Pancreas (tissue), 10 donors: ENCODE measurements at regions not wholly inside any gene's neighbourhood (a gene's known extent, or its start where the extent isn't known, plus 50 kb on each side); places are given as distances from the start of the nearest gene placed in this dataset.

Experiments
- ATAC-seq, 4 donors: fragments of 200-7000 bp; cut with Tn5 transposase; one replicate each; pipeline versions ENCODE4 v1.8.0 to v1.9.1; 2020; ENCODE audit warnings: mild to moderate bottlenecking in 4 of 4, moderate library complexity in 4 of 4
- DNase-seq, 6 donors: peaks; one replicate each; pipeline ENCODE4 v3.0.0-alpha.2; 2020
- FAIRE-seq: peaks from 2 replicates; lab custom pipeline; 2012; peaks lifted over from hg19 to GRCh38; lab: Jason Lieb, UNC
- H3K27ac ChIP-seq, 4 donors: fragments of 200-600 bp; sonication (generic); 1 replicate in 3 of 4; 2 replicates in 1 of 4; pipeline versions ENCODE4 v1.5.0 to v1.8.0; 2020
- H3K27me3 ChIP-seq, 4 donors: fragments of 200-600 bp; one replicate each; pipeline ENCODE4 v1.8.0; 2021
- H3K36me3 ChIP-seq, 3 donors: fragments of 200-600 bp; sonication (generic) in 1 of 3; one replicate each; pipeline versions ENCODE4 v1.5.0 to v1.8.0; 2020 to 2021
- H3K4me1 ChIP-seq, 3 donors: fragments of 200-600 bp; one replicate each; pipeline ENCODE4 v1.8.0; 2021
- H3K4me3 ChIP-seq, 4 donors: fragments of 200-600 bp; sonication (generic) in 2 of 4; one replicate each; pipeline versions ENCODE4 v1.5.0 to v1.8.0; 2020 to 2021
- H3K9me3 ChIP-seq, 4 donors: fragments of 200-600 bp; one replicate each; pipeline ENCODE4 v1.8.0; 2021
- CTCF ChIP-seq, 4 donors: fragments of 200-600 bp; sonication (generic) in 3 of 4; IDR thresholded peaks; one replicate each; pipeline versions ENCODE4 v1.5.0 to v1.8.0; 2021; ENCODE audit warnings: antibody characterized with exemption in 4 of 4
- WGBS, 2 donors: extraction: QIAGEN DNeasy Blood & Tissue Kit; methylation state at CpG; one replicate each; pipeline ENCODE4 v1.1.7; 2013; 5-methylcytosine and 5-hydroxymethylcytosine counted together
- intact Hi-C, 3 donors: fragments of 100-400 bp; cut with DNase I; formaldehyde crosslinking; loops; one replicate each; pipeline versions ENCODE4 v1.11.1 to v1.14.2; 2022
- donor health status: healthy with polysubstance abuse.
- donor health status: DM: no; HTN: no; CAD: no; lungs with moderate emphysema.
- donor health status: DM: no; HTN: no; CAD: no.
- donor health status: control.
- donor health status: control.
- donor health status: Bipolar disorder and iron deficiency.
- donor health status: DM: yes; HTN: yes; CAD: no.
- donor health status: DM: no; HTN: no; CAD: no.
- donor health status: DM: no; HTN: no; CAD: no.
- donor health status: DM: yes; HTN: yes; CAD: no.

DNA sequence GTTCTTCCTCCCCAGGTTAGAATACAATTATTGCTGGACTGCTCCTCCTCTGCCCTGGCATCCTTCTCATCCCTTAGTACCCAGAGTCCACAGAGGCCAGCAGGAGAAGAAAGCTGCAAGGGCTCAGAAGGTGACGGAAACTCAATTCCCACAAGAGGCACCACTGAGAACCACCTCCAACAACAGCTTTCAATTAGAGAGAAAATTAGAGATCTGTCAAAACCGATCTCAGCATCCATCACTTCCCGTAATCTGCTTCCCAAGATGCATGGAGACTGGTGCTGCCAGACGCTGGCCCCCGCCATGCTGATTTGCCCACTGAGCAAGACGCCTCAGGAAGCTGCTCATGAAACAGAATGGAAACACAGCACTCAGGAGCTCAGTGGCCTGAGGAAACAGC, 135.0 kb upstream of the PRICKLE2 start:
- Histone ChIP-seq H3K4me1 (no peaks in the 10 kb centered on the region), H3K27me3 (no peaks in the 10 kb centered on the region), H3K4me3 (no peak overlapping the region), H3K36me3 (no peaks in the 10 kb centered on the region), H3K9me3 (no peaks in the 10 kb centered on the region), H3K27ac (no peak overlapping the region)
- DNase-seq (no peak), ATAC-seq (no peak), FAIRE-seq (no peak)
- intact Hi-C loops: no loop called here
- no peak for TF ChIP-seq CTCF (IDR thresholded peaks at IDR 0.05)
- 92 to 94% methylated on average over 6 of the region's 6 CpGs for WGBS, 2 donors

DNA sequence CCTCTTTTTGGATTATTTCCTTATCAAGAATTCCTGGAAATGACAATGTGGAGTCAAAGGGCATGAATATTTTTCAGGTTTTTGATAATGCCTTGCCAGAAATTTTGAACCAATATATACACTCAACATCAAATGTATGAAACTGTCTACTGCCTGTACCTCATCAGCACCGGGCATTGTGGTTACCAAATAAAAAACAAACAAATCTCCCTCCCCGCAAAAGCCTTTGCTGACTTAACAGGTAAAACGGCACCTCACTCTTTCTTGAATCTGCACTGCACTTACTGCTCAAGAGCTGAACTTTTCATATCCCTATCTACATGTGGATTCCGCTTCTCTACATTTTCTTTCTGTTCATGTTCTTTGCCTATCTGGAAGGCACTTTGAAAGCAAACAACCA, 134.5 kb upstream of the PRICKLE2 start:
- FAIRE-seq (no peak), DNase-seq (no peak), ATAC-seq (no peak)
- no peak overlapping the region for H3K4me3 ChIP-seq
- H3K4me1 ChIP-seq: no peaks in the 10 kb centered on the region
- no peak overlapping the region for H3K27ac ChIP-seq
- TF ChIP-seq CTCF (IDR thresholded peaks at IDR 0.05): no peak
- WGBS, 2 donors: 84 to 88% methylated on average over 4 of the region's 4 CpGs
- H3K27me3 ChIP-seq: no peaks in the 10 kb centered on the region
- intact Hi-C loops: no loop called here
- no peaks in the 10 kb centered on the region for H3K9me3 ChIP-seq
- H3K36me3 ChIP-seq: no peaks in the 10 kb centered on the region

GRCh38 chr3:64358853-64359252, 133.6 kb upstream of the PRICKLE2 start:
- no peak for TF ChIP-seq CTCF (IDR thresholded peaks at IDR 0.05)
- Histone ChIP-seq H3K36me3 (no peaks in the 10 kb centered on the region), H3K4me3 (no peak overlapping the region), H3K4me1 (no peaks in the 10 kb centered on the region), H3K9me3 (no peaks in the 10 kb centered on the region), H3K27ac (no peak overlapping the region), H3K27me3 (no peaks in the 10 kb centered on the region)
- DNase-seq (no peak), FAIRE-seq (no peak), ATAC-seq (no peak)
- intact Hi-C loops: no loop called here
- 85 to 90% methylated on average over 4 of the region's 4 CpGs for WGBS, 2 donors

GRCh38 chr3:64358176-64358575, 132.9 kb upstream of the PRICKLE2 start:
- FAIRE-seq (no peak), DNase-seq (no peak), ATAC-seq (no peak)
- no peak overlapping the region for H3K4me3 ChIP-seq
- no peak overlapping the region for H3K27ac ChIP-seq
- WGBS, 2 donors: 84 to 85% methylated on average over 4 of the region's 4 CpGs
- intact Hi-C loops: no loop called here
- no peaks in the 10 kb centered on the region for H3K27me3 ChIP-seq
- no peak for TF ChIP-seq CTCF (IDR thresholded peaks at IDR 0.05)
- H3K4me1 ChIP-seq: no peaks in the 10 kb centered on the region
- H3K9me3 ChIP-seq: no peaks in the 10 kb centered on the region
- no peaks in the 10 kb centered on the region for H3K36me3 ChIP-seq

GRCh38 chr3:64357481-64357880, 132.2 kb upstream of the PRICKLE2 start:
- Histone ChIP-seq H3K4me3 (no peak overlapping the region), H3K4me1 (no peaks in the 10 kb centered on the region), H3K27me3 (no peaks in the 10 kb centered on the region), H3K27ac (no peak overlapping the region), H3K36me3 (no peaks in the 10 kb centered on the region), H3K9me3 (no peaks in the 10 kb centered on the region)
- no peak for ATAC-seq
- intact Hi-C loops: no loop called here
- FAIRE-seq: no peak
- DNase-seq: no peak
- no peak for TF ChIP-seq CTCF (IDR thresholded peaks at IDR 0.05)
